H9 (cell line): ENCODE measurements at regions not wholly inside any gene's neighbourhood (a gene's known extent, or its start where the extent isn't known, plus 50 kb on each side); places are given as distances from the start of the nearest gene placed in this dataset.

ENCODE experiments used
- DNase-seq: peaks from one replicate; pipeline ENCODE4 v3.0.0-alpha.2; 2017
- H2AFZ ChIP-seq: one replicate; pipeline ENCODE4 v1.6.1; 2013; ENCODE audit warnings: mild to moderate bottlenecking, low read length, control low read depth, moderate library complexity
- H2AK5ac ChIP-seq: 2 replicates; pipeline ENCODE4 v1.6.1; 2013; ENCODE audit warnings: low read length, control low read depth, mixed read lengths; ENCODE audit not compliant: insufficient read length
- H2BK120ac ChIP-seq: one replicate; pipeline ENCODE4 v1.6.1; 2013; ENCODE audit warnings: low read depth, mild to moderate bottlenecking, low read length, control low read depth, inconsistent platforms; ENCODE audit not compliant: poor library complexity, severe bottlenecking
- H2BK12ac ChIP-seq: 2 replicates; pipeline ENCODE4 v1.6.1; 2013; ENCODE audit warnings: low read length, control low read depth, mixed read lengths, low read depth; ENCODE audit not compliant: insufficient read length
- H2BK15ac ChIP-seq: 2 replicates; pipeline ENCODE4 v1.6.1; 2013; ENCODE audit warnings: low read depth, low read length, control low read depth
- H2BK20ac ChIP-seq: one replicate; pipeline ENCODE4 v1.6.1; 2013; ENCODE audit warnings: low read depth, mild to moderate bottlenecking, low read length, control low read depth, inconsistent platforms; ENCODE audit not compliant: poor library complexity, severe bottlenecking
- H2BK5ac ChIP-seq: 2 replicates; pipeline ENCODE4 v1.6.1; 2013; ENCODE audit warnings: low read length, control low read depth, mixed read lengths; ENCODE audit not compliant: insufficient read length
- H3K14ac ChIP-seq: 2 replicates; pipeline ENCODE4 v1.6.1; 2013; ENCODE audit warnings: low read length, control low read depth; ENCODE audit not compliant: insufficient read depth
- H3K18ac ChIP-seq: 2 replicates; pipeline ENCODE4 v1.6.1; 2013; ENCODE audit warnings: low read depth, mild to moderate bottlenecking, mixed read lengths, low read length, control low read depth; ENCODE audit not compliant: insufficient read length
- H3K23ac ChIP-seq: 2 replicates; pipeline ENCODE4 v1.6.1; 2013; ENCODE audit warnings: low read length, control low read depth, mixed read lengths, low read depth; ENCODE audit not compliant: insufficient read length
- H3K23me2 ChIP-seq: 2 replicates; pipeline ENCODE4 v1.6.1; 2013; ENCODE audit warnings: low read depth, mild to moderate bottlenecking, mixed read lengths, low read length, control low read depth; ENCODE audit not compliant: insufficient read length, poor library complexity, severe bottlenecking
- H3K27ac ChIP-seq: 2 replicates; pipeline ENCODE4 v1.5.1; 2013; ENCODE audit warnings: low read length, control low read depth, mixed read lengths, low read depth; ENCODE audit not compliant: insufficient read length
- H3K27me3 ChIP-seq: 2 replicates; pipeline ENCODE4 v1.6.1; 2013; ENCODE audit warnings: low read length, control low read depth, inconsistent platforms; ENCODE audit not compliant: insufficient read depth
- H3K4ac ChIP-seq: 2 replicates; pipeline ENCODE4 v1.6.1; 2013; ENCODE audit warnings: low read depth, mild to moderate bottlenecking, control low read depth, inconsistent platforms, low read length, moderate library complexity
- H3K4me1 ChIP-seq: 2 replicates; pipeline ENCODE4 v1.6.1; 2013; ENCODE audit warnings: low read length, control low read depth, inconsistent platforms; ENCODE audit not compliant: insufficient read depth
- H3K4me2 ChIP-seq: 2 replicates; pipeline ENCODE4 v1.6.1; 2013; ENCODE audit warnings: low read length, control low read depth, mixed read lengths; ENCODE audit not compliant: insufficient read length, insufficient read depth
- H3K56ac ChIP-seq: 2 replicates; pipeline ENCODE4 v1.6.1; 2013; ENCODE audit warnings: low read depth, mild to moderate bottlenecking, mixed read lengths, low read length, control low read depth; ENCODE audit not compliant: insufficient read length
- H3K79me1 ChIP-seq: 2 replicates; pipeline ENCODE4 v1.6.1; 2013; ENCODE audit warnings: low read depth, mild to moderate bottlenecking, moderate library complexity, low read length, control low read depth, inconsistent platforms; ENCODE audit not compliant: insufficient read depth, poor library complexity, severe bottlenecking
- H3K79me2 ChIP-seq: 2 replicates; pipeline ENCODE4 v1.6.1; 2013; ENCODE audit warnings: low read length, control low read depth, inconsistent platforms; ENCODE audit not compliant: insufficient read depth
- H3K9ac ChIP-seq: 2 replicates; pipeline ENCODE4 v1.6.1; 2013; ENCODE audit warnings: low read length, control low read depth, mixed read lengths; ENCODE audit not compliant: insufficient read length; ENCODE audit errors: extremely low read depth
- H3K9me3 ChIP-seq: one replicate; pipeline ENCODE4 v1.6.1; 2013; ENCODE audit warnings: low read depth, low read length, inconsistent platforms; ENCODE audit not compliant: control insufficient read depth
- H3T11ph ChIP-seq: one replicate; pipeline ENCODE4 v1.6.1; 2013; ENCODE audit warnings: mild to moderate bottlenecking, low read length, control low read depth, inconsistent platforms
- H4K20me1 ChIP-seq: one replicate; pipeline ENCODE4 v1.6.1; 2013; ENCODE audit not compliant: control insufficient read depth, insufficient read length, insufficient read depth
- H4K5ac ChIP-seq: 2 replicates; pipeline ENCODE4 v1.6.1; 2013; ENCODE audit warnings: low read depth, mild to moderate bottlenecking, mixed read lengths, low read length, control low read depth; ENCODE audit not compliant: insufficient read length
- H4K8ac ChIP-seq: replicated peaks from 2 replicates; pipeline ENCODE4 v1.6.1; 2013; ENCODE audit warnings: low read length, control low read depth, mixed read lengths, low read depth; ENCODE audit not compliant: insufficient read length
- H4K91ac ChIP-seq: 2 replicates; pipeline ENCODE4 v1.6.1; 2013; ENCODE audit warnings: low read depth, mild to moderate bottlenecking, moderate library complexity, mixed read lengths, low read length, control low read depth; ENCODE audit not compliant: insufficient read length
- H3K27ac Mint-ChIP-seq, 3 experiments: 2 replicates in 2 of 3; 3 replicates in 1 of 3; pipeline ENCODE4 v1.8.0; 2020 to 2021; ENCODE audit warnings: mixed read lengths in 3 of 3, mild to moderate bottlenecking in 1 of 3, moderate library complexity in 1 of 3
- H3K27me3 Mint-ChIP-seq: 2 replicates; pipeline ENCODE4 v1.8.0; 2021; ENCODE audit warnings: low read depth, mild to moderate bottlenecking, moderate library complexity, mixed read lengths
- H3K36me3 Mint-ChIP-seq, 3 experiments: 2 replicates in 2 of 3; 3 replicates in 1 of 3; pipeline ENCODE4 v1.8.0; 2020 to 2021; ENCODE audit warnings: low read depth in 3 of 3, mixed read lengths in 3 of 3; ENCODE audit not compliant: insufficient read depth in 1 of 3
- H3K4me1 Mint-ChIP-seq, 2 experiments: 2 replicates each; pipeline ENCODE4 v1.8.0; 2020; ENCODE audit warnings: mixed read lengths in 2 of 2
- H3K4me3 Mint-ChIP-seq, 2 experiments: 2 replicates in 1 of 2; 3 replicates in 1 of 2; pipeline ENCODE4 v1.8.0; 2020 to 2021; ENCODE audit warnings: mild to moderate bottlenecking in 2 of 2, mixed read lengths in 2 of 2, moderate library complexity in 1 of 2
- H3K9me3 Mint-ChIP-seq, 2 experiments: 2 replicates in 1 of 2; 3 replicates in 1 of 2; pipeline ENCODE4 v1.8.0; 2020; ENCODE audit warnings: mild to moderate bottlenecking in 2 of 2, mixed read lengths in 2 of 2, moderate library complexity in 1 of 2
- CTCF ChIP-seq: fragments of 200-600 bp; sonication (generic); conservative IDR thresholded peaks from 3 replicates; pipeline ENCODE4 v1.8.0; 2021; ENCODE audit warnings: antibody characterized with exemption, mild to moderate bottlenecking
- WGBS: extraction: QIAGEN DNeasy Blood & Tissue Kit; methylation state at CpG from one replicate; pipeline ENCODE4 v1.1.7; 2013; ENCODE audit warnings: missing lambda C conversion rate, low lambda C conversion rate, mixed read lengths; ENCODE audit not compliant: insufficient read length; ENCODE audit errors: extremely low coverage; 5-methylcytosine and 5-hydroxymethylcytosine counted together

DNA sequence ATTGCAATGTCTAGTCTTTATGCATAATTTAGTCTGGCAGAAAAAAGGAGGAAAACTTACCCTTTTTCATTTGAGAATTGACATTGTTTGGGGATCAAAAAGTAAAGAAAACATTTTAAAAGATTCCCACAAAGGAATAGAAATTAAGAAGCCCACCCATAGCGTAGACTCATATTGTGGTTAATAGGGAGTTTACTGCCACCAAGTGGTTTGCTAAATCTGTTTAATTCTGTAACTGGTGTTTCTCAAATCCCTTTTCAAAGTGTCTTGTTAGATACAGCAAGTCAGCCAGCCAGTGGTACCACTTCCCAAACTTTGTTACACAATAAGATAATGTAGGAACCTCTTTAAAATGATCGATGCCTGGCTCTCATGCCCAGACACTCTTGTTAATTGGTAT, 180.3 kb downstream of the IPO8 start:
- Histone ChIP-seq H4K20me1 (no peaks in the 10 kb centered on the region), H3K4me2 (no peak overlapping the region), H3K23me2 (no peaks in the 10 kb centered on the region), H4K8ac (no peak overlapping the region), H4K91ac (no peak overlapping the region), H3K9ac (no peak overlapping the region), H3K27me3 (no peaks in the 10 kb centered on the region), H2BK12ac (no peak overlapping the region), H3K23ac (no peak overlapping the region), H3K9me3 (no peaks in the 10 kb centered on the region), H3K14ac (no peak overlapping the region), H3K18ac (no peak overlapping the region), H3K27ac (no peak overlapping the region), H2AK5ac (no peak overlapping the region), H2BK5ac (no peak overlapping the region), H2AFZ (no peak overlapping the region), H3K56ac (no peak overlapping the region), H3K4me1 (no peaks in the 10 kb centered on the region), H3K79me2 (no peaks in the 10 kb centered on the region), H3K4ac (no peak overlapping the region), H2BK20ac (no peak overlapping the region), H3K79me1 (no peaks in the 10 kb centered on the region), H2BK15ac (no peak overlapping the region), H4K5ac (no peak overlapping the region), H3T11ph (no peak overlapping the region), H2BK120ac (no peak overlapping the region)
- Mint-ChIP-seq H3K27ac (no peak overlapping the region), H3K36me3 (no peaks in the 10 kb centered on the region), H3K9me3 (no peaks in the 10 kb centered on the region), H3K27me3 (no peaks in the 10 kb centered on the region), H3K4me3 (no peak overlapping the region), H3K4me1 (peaks cover 10 to 13% of the 10 kb centered on the region in 2 experiments)
- peak; percentile 60 for TF ChIP-seq CTCF
- no CpG with 5 or more reads among the region's 2 CpGs for WGBS
- no peak for DNase-seq
